ENCODE measurements at regions not wholly inside any gene's neighbourhood (a gene's known extent, or its start where the extent isn't known, plus 50 kb on each side); places are given as distances from the start of the nearest gene placed in this dataset.

GRCh38 chr5:97453263-97453662 lies 270.2 kb upstream of the RIOK2 start:
- Mint-ChIP-seq H3K4me1 (no peaks in the 10 kb centered on the region), H3K9me3 (peaks cover 0 to 3% (median 0%) of the 10 kb centered on the region in 7 donors), H3K4me3 (no peak overlapping the region), H3K27ac (no peak overlapping the region), H3K27me3 (ENCODE audit: low read depth in 3 of 3) (peaks cover 0 to 1% (median 0%) of the 10 kb centered on the region in 3 donors), H3K36me3 (no peaks in the 10 kb centered on the region)
- Histone ChIP-seq H3K36me3 (replicated peaks in 1 of 2; ENCODE audit: control insufficient read depth in 1 of 2, insufficient read depth in 2 of 2, low read length in 2 of 2) (no peaks in the 10 kb centered on the region), H3K27ac (ENCODE audit: low read depth in 1 of 2, low read length in 2 of 2) (no peak overlapping the region), H3K27me3 (ENCODE audit: control insufficient read depth in 2 of 2, insufficient read depth in 2 of 2, low read length in 2 of 2) (no peaks in the 10 kb centered on the region), H3K4me3 (replicated peaks in 1 of 3; ENCODE audit: low read depth in 2 of 3, low read length in 3 of 3) (no peak overlapping the region), H3K4me2 (replicated peaks; ENCODE audit: extremely low read depth, low read length, poor library complexity, severe bottlenecking) (no peak overlapping the region), H3K9me3 (replicated peaks in 1 of 2; ENCODE audit: control insufficient read depth in 1 of 2, insufficient read depth in 1 of 2, low read length in 2 of 2) (no peaks in the 10 kb centered on the region), H4K20me1 (ENCODE audit: insufficient read depth, low read length) (no peaks in the 10 kb centered on the region), H3K9ac (ENCODE audit: insufficient read depth, low read length, poor library complexity, severe bottlenecking) (no peak overlapping the region), H3K79me2 (ENCODE audit: insufficient read depth, low read length) (no peaks in the 10 kb centered on the region), H3K4me1 (ENCODE audit: control insufficient read depth in 1 of 2, insufficient read depth in 2 of 2, low read length in 2 of 2) (no peaks in the 10 kb centered on the region), H2AFZ (ENCODE audit: insufficient read depth, low read depth, low read length, poor library complexity, severe bottlenecking) (no peak overlapping the region)
- no CpG with 5 or more reads among the region's 2 CpGs for WGBS (ENCODE audit: insufficient coverage)
- intact Hi-C loops (cut with micrococcal nuclease) = no loop called here
- DNase-seq = no peak
- TF ChIP-seq, protein P1, sequence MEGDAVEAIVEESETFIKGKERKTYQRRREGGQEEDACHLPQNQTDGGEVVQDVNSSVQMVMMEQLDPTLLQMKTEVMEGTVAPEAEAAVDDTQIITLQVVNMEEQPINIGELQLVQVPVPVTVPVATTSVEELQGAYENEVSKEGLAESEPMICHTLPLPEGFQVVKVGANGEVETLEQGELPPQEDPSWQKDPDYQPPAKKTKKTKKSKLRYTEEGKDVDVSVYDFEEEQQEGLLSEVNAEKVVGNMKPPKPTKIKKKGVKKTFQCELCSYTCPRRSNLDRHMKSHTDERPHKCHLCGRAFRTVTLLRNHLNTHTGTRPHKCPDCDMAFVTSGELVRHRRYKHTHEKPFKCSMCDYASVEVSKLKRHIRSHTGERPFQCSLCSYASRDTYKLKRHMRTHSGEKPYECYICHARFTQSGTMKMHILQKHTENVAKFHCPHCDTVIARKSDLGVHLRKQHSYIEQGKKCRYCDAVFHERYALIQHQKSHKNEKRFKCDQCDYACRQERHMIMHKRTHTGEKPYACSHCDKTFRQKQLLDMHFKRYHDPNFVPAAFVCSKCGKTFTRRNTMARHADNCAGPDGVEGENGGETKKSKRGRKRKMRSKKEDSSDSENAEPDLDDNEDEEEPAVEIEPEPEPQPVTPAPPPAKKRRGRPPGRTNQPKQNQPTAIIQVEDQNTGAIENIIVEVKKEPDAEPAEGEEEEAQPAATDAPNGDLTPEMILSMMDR (IDR thresholded peaks at IDR 0.05) = no peak

- H3K4me3 ChIP-seq (replicated peaks in 1 of 3; ENCODE audit: low read depth in 2 of 3, low read length in 3 of 3) = no peak overlapping the region
- no peak overlapping the region for H3K4me2 ChIP-seq (replicated peaks; ENCODE audit: extremely low read depth, low read length, poor library complexity, severe bottlenecking)
- no peaks in the 10 kb centered on the region for H3K36me3 ChIP-seq (replicated peaks in 1 of 2; ENCODE audit: control insufficient read depth in 1 of 2, insufficient read depth in 2 of 2, low read length in 2 of 2)
- Mint-ChIP-seq H3K4me1 (no peaks in the 10 kb centered on the region), H3K36me3 (no peaks in the 10 kb centered on the region), H3K4me3 (no peak overlapping the region), H3K27me3 (ENCODE audit: low read depth in 3 of 3) (peaks cover 0 to 1% (median 0%) of the 10 kb centered on the region in 3 donors), H3K9me3 (peaks cover 0 to 3% (median 0%) of the 10 kb centered on the region in 7 donors), H3K27ac (no peak overlapping the region)
- H3K9ac ChIP-seq (ENCODE audit: insufficient read depth, low read length, poor library complexity, severe bottlenecking) = no peak overlapping the region
- H3K27me3 ChIP-seq (ENCODE audit: control insufficient read depth in 2 of 2, insufficient read depth in 2 of 2, low read length in 2 of 2) = no peaks in the 10 kb centered on the region
- H3K4me1 ChIP-seq (ENCODE audit: control insufficient read depth in 1 of 2, insufficient read depth in 2 of 2, low read length in 2 of 2) = no peaks in the 10 kb centered on the region
- DNase-seq = no peak
- H3K9me3 ChIP-seq (replicated peaks in 1 of 2; ENCODE audit: control insufficient read depth in 1 of 2, insufficient read depth in 1 of 2, low read length in 2 of 2) = no peaks in the 10 kb centered on the region
- H3K27ac ChIP-seq (ENCODE audit: low read depth in 1 of 2, low read length in 2 of 2) = no peak overlapping the region
- TF ChIP-seq, protein P1 (IDR thresholded peaks at IDR 0.05) = no peak
- H2AFZ ChIP-seq (ENCODE audit: insufficient read depth, low read depth, low read length, poor library complexity, severe bottlenecking) = no peak overlapping the region
- intact Hi-C loops (cut with micrococcal nuclease) = no loop called here
- no peaks in the 10 kb centered on the region for H3K79me2 ChIP-seq (ENCODE audit: insufficient read depth, low read length)
- no peaks in the 10 kb centered on the region for H4K20me1 ChIP-seq (ENCODE audit: insufficient read depth, low read length)
Observed at GRCh38 chr5:97454015-97454414, 271.0 kb upstream of the RIOK2 start.
